GM12872 (cell line): ENCODE measurements at regions not wholly inside any gene's neighbourhood (a gene's known extent, or its start where the extent isn't known, plus 50 kb on each side); places are given as distances from the start of the nearest gene placed in this dataset.

Experiments used
- CTCF ChIP-seq: IDR thresholded peaks from 3 replicates; pipeline ENCODE4 v1.5.1; 2011; ENCODE audit warnings: low read depth, mild to moderate bottlenecking, low read length, moderate library complexity; ENCODE audit not compliant: insufficient read depth

GRCh38 chrX:140050906-140051305, 85.6 kb upstream of the CXorf66 start:
- no peak for TF ChIP-seq CTCF

- no peak for TF ChIP-seq CTCF
Observed at GRCh38 chrX:140040386-140040785, 75.1 kb upstream of the CXorf66 start.

- TF ChIP-seq CTCF, result no peak
Observed at GRCh38 chrX:140038842-140039241, 73.5 kb upstream of the CXorf66 start.

- TF ChIP-seq CTCF, result no peak
Observed at GRCh38 chrX:140034916-140035315, 69.6 kb upstream of the CXorf66 start.

- TF ChIP-seq CTCF, result no peak
Observed at GRCh38 chrX:140022482-140022881, 57.2 kb upstream of the CXorf66 start.
